ENCODE measurements at regions not wholly inside any gene's neighbourhood (a gene's known extent, or its start where the extent isn't known, plus 50 kb on each side); places are given as distances from the start of the nearest gene placed in this dataset.

- TF ChIP-seq, protein P1, sequence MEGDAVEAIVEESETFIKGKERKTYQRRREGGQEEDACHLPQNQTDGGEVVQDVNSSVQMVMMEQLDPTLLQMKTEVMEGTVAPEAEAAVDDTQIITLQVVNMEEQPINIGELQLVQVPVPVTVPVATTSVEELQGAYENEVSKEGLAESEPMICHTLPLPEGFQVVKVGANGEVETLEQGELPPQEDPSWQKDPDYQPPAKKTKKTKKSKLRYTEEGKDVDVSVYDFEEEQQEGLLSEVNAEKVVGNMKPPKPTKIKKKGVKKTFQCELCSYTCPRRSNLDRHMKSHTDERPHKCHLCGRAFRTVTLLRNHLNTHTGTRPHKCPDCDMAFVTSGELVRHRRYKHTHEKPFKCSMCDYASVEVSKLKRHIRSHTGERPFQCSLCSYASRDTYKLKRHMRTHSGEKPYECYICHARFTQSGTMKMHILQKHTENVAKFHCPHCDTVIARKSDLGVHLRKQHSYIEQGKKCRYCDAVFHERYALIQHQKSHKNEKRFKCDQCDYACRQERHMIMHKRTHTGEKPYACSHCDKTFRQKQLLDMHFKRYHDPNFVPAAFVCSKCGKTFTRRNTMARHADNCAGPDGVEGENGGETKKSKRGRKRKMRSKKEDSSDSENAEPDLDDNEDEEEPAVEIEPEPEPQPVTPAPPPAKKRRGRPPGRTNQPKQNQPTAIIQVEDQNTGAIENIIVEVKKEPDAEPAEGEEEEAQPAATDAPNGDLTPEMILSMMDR (IDR thresholded peaks at IDR 0.05): no peak
- TF ChIP-seq POLR2A (IDR thresholded peaks at IDR 0.05): no peak
Observed at GRCh38 chr3:181623924-181624694, 87.6 kb upstream of the SOX2 start.

All from body of pancreas (tissue), 4 donors.